ENCODE measurements at regions not wholly inside any gene's neighbourhood (a gene's known extent, or its start where the extent isn't known, plus 50 kb on each side); places are given as distances from the start of the nearest gene placed in this dataset.

GRCh38 chr16:63702981-63703590, 1418.8 kb downstream of the CDH11 start:
- peak; percentile 23 for DNase-seq

GRCh38 chr16:63697736-63698135, 1424.1 kb downstream of the CDH11 start:
- H3K9me3 ChIP-seq (ENCODE audit: severe bottlenecking) = peaks cover 3% of the 10 kb centered on the region
- no peak overlapping the region for H3K27ac ChIP-seq
- DNase-seq = no peak
- no peak for TF ChIP-seq CTCF (IDR thresholded peaks at IDR 0.05; ENCODE audit: low read depth, low read length)
- H3K36me3 ChIP-seq = no peaks in the 10 kb centered on the region
- no peak overlapping the region for H3K4me3 ChIP-seq (ENCODE audit: low read depth, low read length)
- no peaks in the 10 kb centered on the region for H3K27me3 ChIP-seq (ENCODE audit: insufficient read depth, low read depth, severe bottlenecking)

More at GRCh38 chr16:63702981-63703590, 1418.8 kb downstream of the CDH11 start:
- Histone ChIP-seq H3K9me3 (ENCODE audit: severe bottlenecking) (peaks cover 3% of the 10 kb centered on the region), H3K36me3 (no peaks in the 10 kb centered on the region), H3K4me3 (ENCODE audit: low read depth, low read length) (no peak overlapping the region), H3K27ac (no peak overlapping the region), H3K27me3 (ENCODE audit: insufficient read depth, low read depth, severe bottlenecking) (no peaks in the 10 kb centered on the region)
- TF ChIP-seq CTCF (IDR thresholded peaks at IDR 0.05; ENCODE audit: low read depth, low read length) = 0 out of 2 replicates have a peak, but pooled peaks have one; percentile 1

GRCh38 chr16:63695347-63695746, 1426.5 kb downstream of the CDH11 start:
- H3K36me3 ChIP-seq = no peaks in the 10 kb centered on the region; the same call in 1 of the 2 replicates
- no peak for TF ChIP-seq CTCF (IDR thresholded peaks at IDR 0.05; ENCODE audit: low read depth, low read length)
- H3K4me3 ChIP-seq (ENCODE audit: low read depth, low read length) = no peak overlapping the region
- no peaks in the 10 kb centered on the region for H3K9me3 ChIP-seq (ENCODE audit: severe bottlenecking)
- no peak overlapping the region for H3K27ac ChIP-seq
- no peak for DNase-seq
- no peaks in the 10 kb centered on the region for H3K27me3 ChIP-seq (ENCODE audit: insufficient read depth, low read depth, severe bottlenecking)

- H3K9me3 ChIP-seq (ENCODE audit: severe bottlenecking) = no peaks in the 10 kb centered on the region
- no peak for TF ChIP-seq CTCF (IDR thresholded peaks at IDR 0.05; ENCODE audit: low read depth, low read length)
- no peaks in the 10 kb centered on the region; the same call in 1 of the 2 replicates for H3K36me3 ChIP-seq
- no peaks in the 10 kb centered on the region for H3K27me3 ChIP-seq (ENCODE audit: insufficient read depth, low read depth, severe bottlenecking)
- no peak overlapping the region for H3K4me3 ChIP-seq (ENCODE audit: low read depth, low read length)
- DNase-seq = peak; percentile 79
- H3K27ac ChIP-seq = no peak overlapping the region
Observed at GRCh38 chr16:63690961-63691360, 1430.9 kb downstream of the CDH11 start.

- no peak for TF ChIP-seq CTCF (IDR thresholded peaks at IDR 0.05; ENCODE audit: low read depth, low read length)
- Histone ChIP-seq H3K9me3 (ENCODE audit: severe bottlenecking) (no peaks in the 10 kb centered on the region), H3K27ac (peak overlapping the region; percentile 29; the same call in 1 of the 2 replicates), H3K36me3 (no peaks in the 10 kb centered on the region; the same call in 1 of the 2 replicates), H3K27me3 (ENCODE audit: insufficient read depth, low read depth, severe bottlenecking) (no peaks in the 10 kb centered on the region), H3K4me3 (ENCODE audit: low read depth, low read length) (no peak overlapping the region)
- no peak for DNase-seq
Observed at GRCh38 chr16:63690267-63690666, 1431.6 kb downstream of the CDH11 start.

- no peak for TF ChIP-seq CTCF (IDR thresholded peaks at IDR 0.05; ENCODE audit: low read depth, low read length)
- Histone ChIP-seq H3K4me3 (ENCODE audit: low read depth, low read length) (no peak overlapping the region), H3K27ac (no peak overlapping the region), H3K36me3 (no peaks in the 10 kb centered on the region; the same call in 1 of the 2 replicates), H3K27me3 (ENCODE audit: insufficient read depth, low read depth, severe bottlenecking) (no peaks in the 10 kb centered on the region), H3K9me3 (ENCODE audit: severe bottlenecking) (no peaks in the 10 kb centered on the region)
- no peak for DNase-seq
Observed at GRCh38 chr16:63689068-63689467, 1432.8 kb downstream of the CDH11 start.
